ENCODE measurements at regions not wholly inside any gene's neighbourhood (a gene's known extent, or its start where the extent isn't known, plus 50 kb on each side); places are given as distances from the start of the nearest gene placed in this dataset.

DNA sequence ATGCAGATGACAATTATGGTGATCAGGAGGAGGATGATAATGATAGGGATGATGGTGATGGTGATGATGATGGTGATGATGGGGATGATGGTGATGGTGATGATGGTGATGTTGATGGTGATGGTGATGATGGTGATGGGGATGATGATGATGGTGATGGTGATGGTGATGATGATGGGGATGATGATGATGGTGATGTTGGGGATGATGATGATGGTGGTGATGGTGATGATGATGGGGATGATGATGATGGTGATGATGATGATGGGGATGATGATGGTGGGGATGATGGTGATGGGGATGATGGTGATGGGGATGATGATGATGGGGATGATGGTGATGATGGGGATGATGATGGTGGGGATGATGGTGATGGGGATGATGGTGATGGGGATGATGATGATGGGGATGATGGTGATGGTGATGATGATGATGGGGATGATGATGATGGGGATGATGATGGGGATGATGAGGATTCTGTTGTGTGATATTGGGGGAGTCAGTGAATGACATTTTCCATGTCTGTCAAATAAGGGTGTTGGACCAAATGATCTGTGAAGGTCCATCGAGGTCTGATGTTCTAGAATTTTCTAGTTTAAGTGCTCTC lies 65.6 kb upstream of the RPL11 start:
- H3K36me3 ChIP-seq: no peaks in the 10 kb centered on the region
- no peaks in the 10 kb centered on the region for H3K4me1 ChIP-seq
- DNase-seq (ENCODE audit: low spot score in 2 of 2): no peak
- H3K4me3 ChIP-seq: no peak overlapping the region
- peaks cover 0 to 3% of the 10 kb centered on the region in 2 donors for H3K27me3 ChIP-seq
- no peak overlapping the region for H3K27ac ChIP-seq
- TF ChIP-seq EP300 (IDR thresholded peaks at IDR 0.05): no peak
- TF ChIP-seq, protein P1, sequence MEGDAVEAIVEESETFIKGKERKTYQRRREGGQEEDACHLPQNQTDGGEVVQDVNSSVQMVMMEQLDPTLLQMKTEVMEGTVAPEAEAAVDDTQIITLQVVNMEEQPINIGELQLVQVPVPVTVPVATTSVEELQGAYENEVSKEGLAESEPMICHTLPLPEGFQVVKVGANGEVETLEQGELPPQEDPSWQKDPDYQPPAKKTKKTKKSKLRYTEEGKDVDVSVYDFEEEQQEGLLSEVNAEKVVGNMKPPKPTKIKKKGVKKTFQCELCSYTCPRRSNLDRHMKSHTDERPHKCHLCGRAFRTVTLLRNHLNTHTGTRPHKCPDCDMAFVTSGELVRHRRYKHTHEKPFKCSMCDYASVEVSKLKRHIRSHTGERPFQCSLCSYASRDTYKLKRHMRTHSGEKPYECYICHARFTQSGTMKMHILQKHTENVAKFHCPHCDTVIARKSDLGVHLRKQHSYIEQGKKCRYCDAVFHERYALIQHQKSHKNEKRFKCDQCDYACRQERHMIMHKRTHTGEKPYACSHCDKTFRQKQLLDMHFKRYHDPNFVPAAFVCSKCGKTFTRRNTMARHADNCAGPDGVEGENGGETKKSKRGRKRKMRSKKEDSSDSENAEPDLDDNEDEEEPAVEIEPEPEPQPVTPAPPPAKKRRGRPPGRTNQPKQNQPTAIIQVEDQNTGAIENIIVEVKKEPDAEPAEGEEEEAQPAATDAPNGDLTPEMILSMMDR (IDR thresholded peaks at IDR 0.05): no peak
- TF ChIP-seq POLR2A (IDR thresholded peaks at IDR 0.05): no peak
- H3K9me3 ChIP-seq: no peaks in the 10 kb centered on the region
- 92 to 93% methylated on average over 1 of the region's 1 CpG for WGBS, 2 donors

DNA sequence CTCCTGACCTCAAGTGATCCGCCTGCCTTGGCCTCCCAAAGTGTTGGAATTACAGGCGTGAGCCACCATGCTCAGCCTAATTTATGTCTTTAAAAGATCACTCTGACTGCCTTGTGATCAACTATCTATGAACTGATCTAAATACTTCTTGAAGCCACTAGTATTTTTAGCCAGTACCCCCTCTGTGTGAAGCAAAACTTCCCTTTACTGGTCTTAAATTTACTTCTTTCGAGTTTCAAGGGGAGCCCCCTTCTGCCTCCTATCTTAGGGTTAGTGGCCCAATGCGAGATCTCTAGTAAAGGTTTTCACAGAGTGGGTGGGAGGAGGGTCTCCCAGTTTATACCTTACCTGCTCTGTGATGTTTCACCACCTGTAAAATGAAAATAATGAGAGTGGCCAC lies 66.1 kb upstream of the RPL11 start:
- H3K4me3 ChIP-seq: no peak overlapping the region
- H3K9me3 ChIP-seq: no peaks in the 10 kb centered on the region
- no peaks in the 10 kb centered on the region for H3K36me3 ChIP-seq
- H3K27me3 ChIP-seq: peaks cover 0 to 3% of the 10 kb centered on the region in 2 donors
- peaks cover 0 to 3% (median 0%) of the 10 kb centered on the region in 4 donors for H3K4me1 ChIP-seq
- H3K27ac ChIP-seq: no peak overlapping the region
- 82 to 94% methylated on average over 4 of the region's 4 CpGs for WGBS, 2 donors
- DNase-seq (ENCODE audit: low spot score in 2 of 2): no peak
- TF ChIP-seq POLR2A (IDR thresholded peaks at IDR 0.05) (no peak), EP300 (IDR thresholded peaks at IDR 0.05) (no peak)
- TF ChIP-seq, protein P1 (IDR thresholded peaks at IDR 0.05): no peak

DNA sequence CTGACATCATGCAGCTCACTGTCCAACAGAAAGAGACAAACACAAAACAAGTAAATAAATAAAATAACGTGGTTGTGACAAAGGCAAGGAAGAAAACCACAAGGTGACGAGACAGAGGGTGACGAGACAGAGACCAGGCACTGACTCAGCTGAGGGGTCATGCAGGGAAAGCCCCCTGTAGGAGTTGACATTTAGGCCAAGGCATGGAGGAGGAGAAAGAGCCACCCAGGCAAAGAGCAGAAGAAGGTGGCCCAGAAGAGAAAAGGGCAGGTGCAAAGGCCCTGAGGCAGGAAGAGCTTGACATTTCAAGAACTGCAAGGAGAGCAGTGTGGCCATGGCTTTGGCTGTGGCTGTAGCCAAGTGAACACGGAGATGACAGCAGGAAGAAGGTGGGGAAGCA lies 65.1 kb upstream of the ID3 start:
- Histone ChIP-seq H3K27me3 (peaks cover 0 to 12% of the 10 kb centered on the region in 2 donors), H3K27ac (no peak overlapping the region), H3K36me3 (no peaks in the 10 kb centered on the region), H3K9me3 (no peaks in the 10 kb centered on the region), H3K4me3 (no peak overlapping the region), H3K4me1 (peaks cover 0 to 10% (median 2%) of the 10 kb centered on the region in 4 donors)
- WGBS, 2 donors: 74 to 77% methylated on average over 4 of the region's 4 CpGs
- TF ChIP-seq POLR2A (IDR thresholded peaks at IDR 0.05): no peak
- TF ChIP-seq EP300 (IDR thresholded peaks at IDR 0.05): no peak
- TF ChIP-seq, protein P1 (IDR thresholded peaks at IDR 0.05): no peak
- DNase-seq (ENCODE audit: low spot score in 2 of 2): no peak

DNA sequence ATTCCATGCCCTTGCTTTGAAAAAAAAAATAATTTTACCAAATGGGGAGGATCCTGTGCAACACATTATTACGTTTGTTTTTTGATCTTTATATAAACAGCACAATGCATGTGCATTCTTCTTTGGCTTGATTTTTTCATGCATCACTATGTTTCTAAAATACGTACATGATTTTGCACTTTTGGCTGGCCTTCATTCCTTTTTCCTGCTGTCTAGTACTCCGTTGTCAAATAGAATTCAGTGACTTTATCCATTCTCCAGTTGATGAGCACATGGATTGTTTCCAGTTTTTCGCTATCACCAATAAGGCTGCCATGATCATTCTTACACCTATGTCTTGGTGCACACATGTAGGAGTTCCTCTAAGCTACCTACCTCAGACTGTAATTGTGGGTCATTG lies 63.0 kb upstream of the ID3 start:
- H3K4me3 ChIP-seq: no peak overlapping the region
- TF ChIP-seq POLR2A (IDR thresholded peaks at IDR 0.05) (no peak), EP300 (IDR thresholded peaks at IDR 0.05) (no peak)
- TF ChIP-seq, protein P1 (IDR thresholded peaks at IDR 0.05): no peak
- H3K27ac ChIP-seq: no peak overlapping the region
- WGBS, 2 donors: 96 to 97% methylated on average over 4 of the region's 4 CpGs
- no peaks in the 10 kb centered on the region for H3K36me3 ChIP-seq
- no peak for DNase-seq (ENCODE audit: low spot score in 2 of 2)
- H3K27me3 ChIP-seq: peaks cover 0 to 20% of the 10 kb centered on the region in 2 donors
- H3K9me3 ChIP-seq: no peaks in the 10 kb centered on the region
- peaks cover 0 to 10% (median 2%) of the 10 kb centered on the region in 4 donors for H3K4me1 ChIP-seq

DNA sequence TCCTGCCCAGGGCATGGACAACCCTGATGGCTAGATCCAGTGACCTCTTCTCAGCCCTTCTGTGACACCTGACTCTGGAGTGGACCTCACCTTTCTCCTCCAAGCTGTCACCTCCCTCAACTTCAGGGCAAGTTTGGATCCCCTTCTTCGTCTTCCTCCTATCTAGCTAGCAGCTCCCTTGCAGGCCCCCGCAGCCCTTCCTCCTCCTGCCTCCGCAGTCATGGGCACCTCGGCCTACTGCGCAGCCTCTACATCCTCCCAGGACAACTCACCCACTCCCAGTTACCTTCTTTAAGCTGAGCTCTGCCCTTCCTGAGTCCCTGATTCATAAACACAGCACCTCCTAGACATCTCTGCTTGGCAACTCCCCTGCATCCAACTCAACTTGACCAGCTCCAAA lies 61.3 kb upstream of the ID3 start:
- TF ChIP-seq EP300 (IDR thresholded peaks at IDR 0.05): no peak
- TF ChIP-seq POLR2A (IDR thresholded peaks at IDR 0.05): no peak
- TF ChIP-seq, protein P1 (IDR thresholded peaks at IDR 0.05): no peak
- H3K4me3 ChIP-seq: no peak overlapping the region
- peaks cover 0 to 20% of the 10 kb centered on the region in 2 donors for H3K27me3 ChIP-seq
- peak overlapping the region in 1 of 4 donors; percentile 69 for H3K27ac ChIP-seq
- H3K9me3 ChIP-seq: no peaks in the 10 kb centered on the region
- 92 to 95% methylated on average over 5 of the region's 5 CpGs for WGBS, 2 donors
- peaks cover 0 to 10% (median 2%) of the 10 kb centered on the region in 4 donors for H3K4me1 ChIP-seq
- H3K36me3 ChIP-seq: no peaks in the 10 kb centered on the region
- DNase-seq (ENCODE audit: low spot score in 2 of 2): no peak
